Astrocyte of the spinal cord (primary cell): ENCODE measurements at regions not wholly inside any gene's neighbourhood (a gene's known extent, or its start where the extent isn't known, plus 50 kb on each side); places are given as distances from the start of the nearest gene placed in this dataset.

Experiments
- DNase-seq: peaks from one replicate; pipeline ENCODE4 v3.0.0; 2011; ENCODE audit warnings: low read depth, low spot score
- H3K4me3 ChIP-seq: 2 replicates; pipeline ENCODE4 v1.5.1; 2011; ENCODE audit warnings: low read depth, mild to moderate bottlenecking, low read length, moderate library complexity
- in situ Hi-C: cut with HindIII; loops from 2 replicates; pipeline ENCODE4 v1.10.0; 2017; ENCODE audit warnings: low sequenced_read_pairs
- TF ChIP-seq, protein P1 (sequence below): IDR thresholded peaks from 2 replicates; pipeline ENCODE4 v1.5.1; 2012; ENCODE audit warnings: low read depth, mild to moderate bottlenecking, low read length, inconsistent platforms

DNA sequence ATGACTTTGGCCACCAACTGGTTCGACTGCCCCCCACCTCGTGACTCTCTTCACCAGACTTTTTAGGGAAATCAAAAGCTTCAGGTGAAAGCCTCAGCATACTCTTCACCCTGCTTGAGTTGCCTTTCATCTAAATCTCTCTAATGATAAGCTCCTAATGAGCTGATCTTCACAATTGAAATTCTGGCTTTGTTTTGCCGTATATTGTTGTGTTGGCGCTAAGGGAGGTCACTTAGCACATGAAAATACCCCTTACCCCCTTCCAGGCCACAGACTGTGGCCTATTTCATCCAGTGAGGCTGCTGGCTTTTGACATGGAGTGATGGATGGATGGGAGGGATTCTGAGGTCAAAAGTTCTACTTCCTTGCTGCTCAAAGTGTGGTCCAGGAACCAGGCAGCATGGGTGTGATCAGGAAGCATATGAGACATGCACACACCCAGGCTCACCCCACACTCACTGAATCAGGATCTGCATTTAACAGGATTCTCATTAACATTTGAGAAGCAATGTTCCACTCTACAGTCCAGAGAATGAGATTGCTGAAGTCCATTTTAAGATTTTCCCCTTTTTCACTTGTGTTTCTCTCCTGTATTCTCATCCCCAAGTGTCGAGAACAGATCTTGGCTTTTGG lies 131.4 kb downstream of the DACT1 start:
- in situ Hi-C loops = no loop called here
- TF ChIP-seq, protein P1, sequence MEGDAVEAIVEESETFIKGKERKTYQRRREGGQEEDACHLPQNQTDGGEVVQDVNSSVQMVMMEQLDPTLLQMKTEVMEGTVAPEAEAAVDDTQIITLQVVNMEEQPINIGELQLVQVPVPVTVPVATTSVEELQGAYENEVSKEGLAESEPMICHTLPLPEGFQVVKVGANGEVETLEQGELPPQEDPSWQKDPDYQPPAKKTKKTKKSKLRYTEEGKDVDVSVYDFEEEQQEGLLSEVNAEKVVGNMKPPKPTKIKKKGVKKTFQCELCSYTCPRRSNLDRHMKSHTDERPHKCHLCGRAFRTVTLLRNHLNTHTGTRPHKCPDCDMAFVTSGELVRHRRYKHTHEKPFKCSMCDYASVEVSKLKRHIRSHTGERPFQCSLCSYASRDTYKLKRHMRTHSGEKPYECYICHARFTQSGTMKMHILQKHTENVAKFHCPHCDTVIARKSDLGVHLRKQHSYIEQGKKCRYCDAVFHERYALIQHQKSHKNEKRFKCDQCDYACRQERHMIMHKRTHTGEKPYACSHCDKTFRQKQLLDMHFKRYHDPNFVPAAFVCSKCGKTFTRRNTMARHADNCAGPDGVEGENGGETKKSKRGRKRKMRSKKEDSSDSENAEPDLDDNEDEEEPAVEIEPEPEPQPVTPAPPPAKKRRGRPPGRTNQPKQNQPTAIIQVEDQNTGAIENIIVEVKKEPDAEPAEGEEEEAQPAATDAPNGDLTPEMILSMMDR = no peak

GRCh38 chr14:58769771-58770170 lies 132.0 kb downstream of the DACT1 start:
- DNase-seq = no peak
- in situ Hi-C loops = no loop called here
- TF ChIP-seq, protein P1 = no peak

More for the DNA sequence above, 131.4 kb downstream of the DACT1 start:
- no peak overlapping the region for H3K4me3 ChIP-seq
- DNase-seq = no peak

GRCh38 chr14:58770491-58770982 lies 132.8 kb downstream of the DACT1 start:
- in situ Hi-C loops = no loop called here
- TF ChIP-seq, protein P1 = no peak
- no peak overlapping the region for H3K4me3 ChIP-seq
- no peak for DNase-seq

More at GRCh38 chr14:58769771-58770170, 132.0 kb downstream of the DACT1 start:
- H3K4me3 ChIP-seq = no peak overlapping the region

- TF ChIP-seq, protein P1 = no peak
- DNase-seq = no peak
- no peak overlapping the region for H3K4me3 ChIP-seq
- in situ Hi-C loops = no loop called here
These were observed 133.3 kb downstream of the DACT1 start for GRCh38 chr14:58771016-58771415.

GRCh38 chr14:58772116-58772515 lies 134.4 kb downstream of the DACT1 start:
- TF ChIP-seq, protein P1 = no peak
- DNase-seq = no peak
- no peak overlapping the region for H3K4me3 ChIP-seq
- in situ Hi-C loops = no loop called here

GRCh38 chr14:58772794-58773620 lies 135.2 kb downstream of the DACT1 start:
- in situ Hi-C loops = no loop called here
- DNase-seq = peak; percentile 52

More at GRCh38 chr14:58772794-58773620, 135.2 kb downstream of the DACT1 start:
- H3K4me3 ChIP-seq = no peak overlapping the region
- TF ChIP-seq, protein P1 = no peak
